Gastrocnemius medialis (tissue), 4 donors: ENCODE measurements at regions not wholly inside any gene's neighbourhood (a gene's known extent, or its start where the extent isn't known, plus 50 kb on each side); places are given as distances from the start of the nearest gene placed in this dataset.

ENCODE experiments used
- ATAC-seq, 2 donors: fragments of 150-250 bp; one replicate each; pipeline ENCODE4 v1.9.1; 2016
- DNase-seq, 2 donors: peaks; one replicate each; pipeline ENCODE4 v3.0.0-alpha.2; 2019
- H3K27ac ChIP-seq, 4 donors: fragments of 200-600 bp; sonication (generic); 1 replicate in 1 of 4; 2 replicates in 3 of 4; pipeline ENCODE4 v1.5.1; 2016 to 2018; ENCODE audit warnings: mild to moderate bottlenecking in 2 of 4, moderate library complexity in 1 of 4
- H3K27me3 ChIP-seq, 3 donors: fragments of 200-600 bp; sonication (generic) in 2 of 3; 1 replicate in 1 of 3; 2 replicates in 2 of 3; pipeline versions ENCODE4 v1.5.1 to v1.6.0; 2016 to 2019; ENCODE audit warnings: mild to moderate bottlenecking in 1 of 3, moderate library complexity in 1 of 3
- H3K36me3 ChIP-seq, 2 donors: fragments of 200-600 bp; sonication (generic) in 1 of 2; one replicate each; pipeline ENCODE4 v1.5.1; 2017 to 2018
- H3K4me1 ChIP-seq, 2 donors: fragments of 200-600 bp; sonication (generic) in 1 of 2; one replicate each; pipeline ENCODE4 v1.5.1; 2016 to 2017; ENCODE audit warnings: mild to moderate bottlenecking in 2 of 2
- H3K4me3 ChIP-seq, 4 donors: fragments of 200-600 bp; sonication (generic) in 3 of 4; 1 replicate in 1 of 4; 2 replicates in 3 of 4; pipeline ENCODE4 v1.5.1; 2016 to 2019; ENCODE audit warnings: mild to moderate bottlenecking in 2 of 4
- H3K9me3 ChIP-seq, 3 donors: fragments of 200-600 bp; sonication (generic) in 2 of 3; 1 replicate in 1 of 3; 2 replicates in 2 of 3; pipeline ENCODE4 v1.5.1; 2016 to 2019
- CTCF ChIP-seq, 5 experiments: fragments of 450-650 bp in 3 of 5; fragments of 200-600 bp in 2 of 5; sonication (generic) in 2 of 5; IDR thresholded peaks in 4 of 5; conservative IDR thresholded peaks in 1 of 5; 1 replicate in 4 of 5; 2 replicates in 1 of 5; pipeline ENCODE4 v1.5.1; 2016 to 2019; ENCODE audit warnings: antibody characterized with exemption in 5 of 5, mild to moderate bottlenecking in 3 of 5, moderate library complexity in 3 of 5
- POLR2A ChIP-seq, 2 donors: fragments of 450-650 bp; IDR thresholded peaks; one replicate each; pipeline ENCODE4 v1.6.1; 2017; ENCODE audit warnings: antibody characterized with exemption in 2 of 2, mild to moderate bottlenecking in 2 of 2, moderate library complexity in 2 of 2
- in situ Hi-C, 4 donors: fragments of 200-750 bp; cut with MboI; loops; one replicate each; pipeline versions ENCODE4 v1.15.0 to v1.8.0; 2017; ENCODE audit warnings: low sequenced_read_pairs in 4 of 4
- intact Hi-C: fragments of 100-400 bp; cut with DNase I; formaldehyde crosslinking; loops from one replicate; pipeline ENCODE4 v1.15.1; 2023; ENCODE audit warnings: low total_unique reads

GRCh38 chr15:35320158-35320780 is 225.7 kb downstream of the DPH6 start:
- DNase-seq (no peak), ATAC-seq (no peak)
- Histone ChIP-seq H3K4me1 (peaks cover 0 to 4% of the 10 kb centered on the region in 2 donors), H3K27me3 (no peaks in the 10 kb centered on the region), H3K36me3 (no peaks in the 10 kb centered on the region), H3K9me3 (no peaks in the 10 kb centered on the region), H3K27ac (no peak overlapping the region), H3K4me3 (no peak overlapping the region)
- in situ Hi-C loops, result no loop called here
- TF ChIP-seq CTCF (IDR thresholded peaks at IDR 0.05 in 4 of 5, conservative IDR thresholded peaks at IDR 0.05 in 1 of 5) (no peak), POLR2A (IDR thresholded peaks at IDR 0.05) (no peak)
- intact Hi-C loops, result no loop called here

GRCh38 chr15:35319354-35319753 is 226.6 kb downstream of the DPH6 start:
- H3K27ac ChIP-seq, result no peak overlapping the region
- peaks cover 0 to 4% of the 10 kb centered on the region in 2 donors for H3K4me1 ChIP-seq
- no peaks in the 10 kb centered on the region for H3K36me3 ChIP-seq
- intact Hi-C loops, result no loop called here
- H3K27me3 ChIP-seq, result no peaks in the 10 kb centered on the region
- no peak for ATAC-seq
- no peak overlapping the region for H3K4me3 ChIP-seq
- no peaks in the 10 kb centered on the region for H3K9me3 ChIP-seq
- DNase-seq, result no peak
- TF ChIP-seq CTCF (IDR thresholded peaks at IDR 0.05 in 4 of 5, conservative IDR thresholded peaks at IDR 0.05 in 1 of 5), result no peak
- no peak for TF ChIP-seq POLR2A (IDR thresholded peaks at IDR 0.05)
- in situ Hi-C loops, result no loop called here

- Histone ChIP-seq H3K27me3 (no peaks in the 10 kb centered on the region), H3K9me3 (no peaks in the 10 kb centered on the region), H3K4me1 (peaks cover 0 to 10% of the 10 kb centered on the region in 2 donors), H3K27ac (no peak overlapping the region), H3K4me3 (no peak overlapping the region), H3K36me3 (no peaks in the 10 kb centered on the region)
- intact Hi-C loops (no loop called here), in situ Hi-C loops (no loop called here)
- ATAC-seq, result no peak
- no peak for DNase-seq
- TF ChIP-seq POLR2A (IDR thresholded peaks at IDR 0.05) (no peak), CTCF (IDR thresholded peaks at IDR 0.05 in 4 of 5, conservative IDR thresholded peaks at IDR 0.05 in 1 of 5) (no peak)
Measured at GRCh38 chr15:35317217-35317616, 228.7 kb downstream of the DPH6 start.

- TF ChIP-seq CTCF (IDR thresholded peaks at IDR 0.05 in 4 of 5, conservative IDR thresholded peaks at IDR 0.05 in 1 of 5) (no peak), POLR2A (IDR thresholded peaks at IDR 0.05) (no peak)
- no peak for DNase-seq
- Histone ChIP-seq H3K36me3 (no peaks in the 10 kb centered on the region), H3K27ac (no peak overlapping the region), H3K27me3 (no peaks in the 10 kb centered on the region), H3K4me3 (no peak overlapping the region), H3K9me3 (no peaks in the 10 kb centered on the region), H3K4me1 (peaks cover 13 to 17% of the 10 kb centered on the region in 2 donors)
- no peak for ATAC-seq
- intact Hi-C loops (no loop called here), in situ Hi-C loops (no loop called here)
Measured at GRCh38 chr15:35312344-35312743, 227.2 kb upstream of the NANOGP8 start.

GRCh38 chr15:35311615-35312014 is 226.5 kb upstream of the NANOGP8 start:
- intact Hi-C loops, result no loop called here
- Histone ChIP-seq H3K36me3 (no peaks in the 10 kb centered on the region), H3K4me1 (peaks cover 13 to 19% of the 10 kb centered on the region in 2 donors), H3K27ac (no peak overlapping the region), H3K9me3 (no peaks in the 10 kb centered on the region), H3K4me3 (no peak overlapping the region), H3K27me3 (no peaks in the 10 kb centered on the region)
- no peak for ATAC-seq
- in situ Hi-C loops, result no loop called here
- no peak for DNase-seq
- TF ChIP-seq POLR2A (IDR thresholded peaks at IDR 0.05) (no peak), CTCF (IDR thresholded peaks at IDR 0.05 in 4 of 5, conservative IDR thresholded peaks at IDR 0.05 in 1 of 5) (no peak)
